ENCODE measurements at regions not wholly inside any gene's neighbourhood (a gene's known extent, or its start where the extent isn't known, plus 50 kb on each side); places are given as distances from the start of the nearest gene placed in this dataset.

DNA sequence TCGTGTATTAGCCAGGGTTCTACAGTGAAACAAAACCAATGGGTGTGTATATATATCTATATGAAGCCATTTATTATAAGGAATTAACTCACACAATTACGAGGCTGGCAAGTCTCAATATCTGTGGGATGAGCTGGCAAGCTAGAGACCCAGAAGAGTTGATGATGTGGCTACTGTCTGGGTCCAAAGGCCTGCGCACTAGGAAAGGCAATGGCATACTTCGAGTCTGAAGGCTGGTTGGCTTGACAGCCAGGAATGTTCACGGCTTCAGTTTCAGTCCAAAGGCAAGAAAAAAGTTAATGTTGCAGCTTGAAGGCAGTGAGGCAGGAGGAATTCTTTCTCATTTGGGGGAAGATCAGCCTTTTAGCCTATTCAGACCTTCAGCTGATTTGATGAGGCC is 893.3 kb upstream of the LRFN5 start:
- DNase-seq (ENCODE audit: low read depth) = no peak
- H3K4me3 ChIP-seq (ENCODE audit: low read depth, low read length) = no peak overlapping the region
- TF ChIP-seq, protein P1, sequence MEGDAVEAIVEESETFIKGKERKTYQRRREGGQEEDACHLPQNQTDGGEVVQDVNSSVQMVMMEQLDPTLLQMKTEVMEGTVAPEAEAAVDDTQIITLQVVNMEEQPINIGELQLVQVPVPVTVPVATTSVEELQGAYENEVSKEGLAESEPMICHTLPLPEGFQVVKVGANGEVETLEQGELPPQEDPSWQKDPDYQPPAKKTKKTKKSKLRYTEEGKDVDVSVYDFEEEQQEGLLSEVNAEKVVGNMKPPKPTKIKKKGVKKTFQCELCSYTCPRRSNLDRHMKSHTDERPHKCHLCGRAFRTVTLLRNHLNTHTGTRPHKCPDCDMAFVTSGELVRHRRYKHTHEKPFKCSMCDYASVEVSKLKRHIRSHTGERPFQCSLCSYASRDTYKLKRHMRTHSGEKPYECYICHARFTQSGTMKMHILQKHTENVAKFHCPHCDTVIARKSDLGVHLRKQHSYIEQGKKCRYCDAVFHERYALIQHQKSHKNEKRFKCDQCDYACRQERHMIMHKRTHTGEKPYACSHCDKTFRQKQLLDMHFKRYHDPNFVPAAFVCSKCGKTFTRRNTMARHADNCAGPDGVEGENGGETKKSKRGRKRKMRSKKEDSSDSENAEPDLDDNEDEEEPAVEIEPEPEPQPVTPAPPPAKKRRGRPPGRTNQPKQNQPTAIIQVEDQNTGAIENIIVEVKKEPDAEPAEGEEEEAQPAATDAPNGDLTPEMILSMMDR (IDR thresholded peaks at IDR 0.05; ENCODE audit: control insufficient read depth, extremely low read depth, insufficient read depth) = no peak

DNA sequence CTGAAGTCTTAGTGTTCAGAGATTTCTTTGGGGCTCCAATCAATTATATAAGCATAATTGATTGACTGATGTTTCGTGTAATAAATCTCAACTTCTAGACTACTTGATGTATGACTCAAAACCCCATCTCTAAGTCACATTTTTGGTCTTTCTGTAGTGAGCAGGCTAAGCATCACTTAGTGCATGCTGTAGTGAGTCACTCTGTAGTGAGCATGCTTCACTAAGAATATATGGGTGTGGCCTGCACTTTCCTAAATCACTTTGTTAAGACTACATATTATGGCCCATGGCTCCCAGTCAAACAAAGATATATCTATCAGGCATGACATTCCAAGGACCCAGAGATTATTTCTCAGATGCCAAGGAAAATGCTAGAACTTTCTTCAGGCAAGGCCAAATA is 909.4 kb upstream of the LRFN5 start:
- DNase-seq (ENCODE audit: low read depth) = no peak
- TF ChIP-seq, protein P1 (IDR thresholded peaks at IDR 0.05; ENCODE audit: control insufficient read depth, extremely low read depth, insufficient read depth) = no peak
- no peak overlapping the region for H3K4me3 ChIP-seq (ENCODE audit: low read depth, low read length)

GRCh38 chr14:40694023-40694422 is 912.7 kb upstream of the LRFN5 start:
- DNase-seq (ENCODE audit: low read depth) = no peak
- TF ChIP-seq, protein P1 (IDR thresholded peaks at IDR 0.05; ENCODE audit: control insufficient read depth, extremely low read depth, insufficient read depth) = no peak
- H3K4me3 ChIP-seq (ENCODE audit: low read depth, low read length) = no peak overlapping the region

DNA sequence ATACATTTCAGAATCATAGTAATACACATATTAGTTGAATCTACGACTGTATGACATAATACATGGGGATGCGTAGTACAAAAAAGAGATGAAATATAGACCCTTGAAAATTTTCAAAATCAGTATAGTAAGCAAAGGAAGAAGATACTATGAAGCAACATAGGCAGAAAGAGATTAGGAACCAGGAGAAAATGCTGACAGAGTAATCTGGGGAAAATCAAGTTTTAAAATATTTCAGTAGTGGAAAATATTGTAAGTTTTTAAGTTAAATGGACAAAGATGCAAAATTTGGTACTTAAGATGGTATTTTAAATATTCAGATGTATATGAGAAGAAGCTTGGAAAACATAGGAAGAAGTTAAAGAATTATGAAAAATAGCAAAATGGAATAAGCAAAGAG is 915.6 kb upstream of the LRFN5 start:
- TF ChIP-seq, protein P1 (IDR thresholded peaks at IDR 0.05; ENCODE audit: control insufficient read depth, extremely low read depth, insufficient read depth) = no peak
- DNase-seq (ENCODE audit: low read depth) = no peak
- H3K4me3 ChIP-seq (ENCODE audit: low read depth, low read length) = no peak overlapping the region

GRCh38 chr14:40685764-40686163 is 920.9 kb upstream of the LRFN5 start:
- no peak for DNase-seq (ENCODE audit: low read depth)
- H3K4me3 ChIP-seq (ENCODE audit: low read depth, low read length) = no peak overlapping the region
- TF ChIP-seq, protein P1 (IDR thresholded peaks at IDR 0.05; ENCODE audit: control insufficient read depth, extremely low read depth, insufficient read depth) = no peak

DNA sequence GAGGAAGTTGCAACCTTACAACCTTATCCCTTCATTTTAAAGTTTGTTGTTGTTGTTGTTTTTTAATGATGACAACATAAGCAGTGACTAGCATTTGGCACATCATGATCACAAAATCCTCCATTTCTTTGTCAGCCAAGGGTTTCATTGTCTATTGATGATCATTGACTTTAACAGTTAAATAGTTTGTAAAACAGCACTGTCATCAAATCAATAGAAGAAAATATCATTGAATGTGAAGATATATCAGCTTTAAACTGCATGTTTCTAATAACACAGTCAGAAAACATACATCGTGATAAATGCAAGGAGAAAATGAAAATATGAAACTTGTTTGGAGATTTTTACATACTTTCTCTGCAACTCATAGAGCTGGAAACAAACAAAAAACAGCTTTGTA is 922.3 kb upstream of the LRFN5 start:
- TF ChIP-seq, protein P1 (IDR thresholded peaks at IDR 0.05; ENCODE audit: control insufficient read depth, extremely low read depth, insufficient read depth) = no peak
- no peak for DNase-seq (ENCODE audit: low read depth)
- H3K4me3 ChIP-seq (ENCODE audit: low read depth, low read length) = no peak overlapping the region

GRCh38 chr14:40682131-40682913 is 924.4 kb upstream of the LRFN5 start:
- no peak for DNase-seq (ENCODE audit: low read depth)
- TF ChIP-seq, protein P1 (IDR thresholded peaks at IDR 0.05; ENCODE audit: control insufficient read depth, extremely low read depth, insufficient read depth) = no peak
- no peak overlapping the region for H3K4me3 ChIP-seq (ENCODE audit: low read depth, low read length)

All from LNCaP clone FGC (cell line).